Chondrocyte (in vitro differentiated cells): ENCODE measurements at regions not wholly inside any gene's neighbourhood (a gene's known extent, or its start where the extent isn't known, plus 50 kb on each side); places are given as distances from the start of the nearest gene placed in this dataset.

Experiments
- DNase-seq: peaks from one replicate; pipeline ENCODE4 v3.0.0; 2021; ENCODE audit warnings: mixed read lengths, low spot score
- H3K27ac Mint-ChIP-seq: one replicate; pipeline ENCODE4 v1.8.0; 2021; ENCODE audit warnings: mild to moderate bottlenecking, moderate library complexity, mixed read lengths; ENCODE audit not compliant: unreplicated experiment
- H3K27me3 Mint-ChIP-seq: 2 replicates; pipeline ENCODE4 v1.8.0; 2021; ENCODE audit warnings: low read depth, mixed read lengths
- H3K36me3 Mint-ChIP-seq: 2 replicates; pipeline ENCODE4 v1.8.0; 2021; ENCODE audit warnings: low read depth, mixed read lengths
- H3K4me1 Mint-ChIP-seq: 2 replicates; pipeline ENCODE4 v1.8.0; 2021; ENCODE audit warnings: low read depth, mild to moderate bottlenecking, mixed read lengths
- H3K4me3 Mint-ChIP-seq: one replicate; pipeline ENCODE4 v1.8.0; 2021; ENCODE audit warnings: mild to moderate bottlenecking, moderate library complexity, mixed read lengths; ENCODE audit not compliant: unreplicated experiment
- H3K9me3 Mint-ChIP-seq: 2 replicates; pipeline ENCODE4 v1.8.0; 2021; ENCODE audit warnings: low read depth, mixed read lengths
- CTCF ChIP-seq: fragments of 200-600 bp; sonication (generic); IDR thresholded peaks from 2 replicates; pipeline ENCODE4 v1.5.0; 2021; ENCODE audit warnings: antibody characterized with exemption, mild to moderate bottlenecking, moderate library complexity

GRCh38 chrX:26631385-26631784 lies 415.4 kb downstream of the MAGEB5 start:
- Mint-ChIP-seq H3K4me1 (no peaks in the 10 kb centered on the region), H3K27ac (no peak overlapping the region), H3K9me3 (peaks cover 10% of the 10 kb centered on the region), H3K27me3 (no peaks in the 10 kb centered on the region), H3K36me3 (no peaks in the 10 kb centered on the region), H3K4me3 (no peak overlapping the region)
- no peak for DNase-seq
- TF ChIP-seq CTCF: no peak

GRCh38 chrX:26613956-26614355 lies 398.0 kb downstream of the MAGEB5 start:
- H3K4me1 Mint-ChIP-seq: no peaks in the 10 kb centered on the region
- TF ChIP-seq CTCF: no peak
- DNase-seq: no peak
- no peak overlapping the region for H3K27ac Mint-ChIP-seq
- peaks cover 8% of the 10 kb centered on the region for H3K9me3 Mint-ChIP-seq
- H3K4me3 Mint-ChIP-seq: no peak overlapping the region
- no peaks in the 10 kb centered on the region for H3K27me3 Mint-ChIP-seq
- H3K36me3 Mint-ChIP-seq: no peaks in the 10 kb centered on the region

- Mint-ChIP-seq H3K27me3 (peaks cover 2% of the 10 kb centered on the region), H3K4me1 (no peaks in the 10 kb centered on the region), H3K9me3 (no peaks in the 10 kb centered on the region), H3K27ac (no peak overlapping the region), H3K36me3 (no peaks in the 10 kb centered on the region), H3K4me3 (no peak overlapping the region)
- no peak for DNase-seq
- TF ChIP-seq CTCF: no peak
Observed at GRCh38 chrX:26606971-26607370, 391.0 kb downstream of the MAGEB5 start.

GRCh38 chrX:26597981-26598380 lies 382.0 kb downstream of the MAGEB5 start:
- Mint-ChIP-seq H3K9me3 (peaks cover 8% of the 10 kb centered on the region), H3K4me1 (no peaks in the 10 kb centered on the region), H3K27ac (no peak overlapping the region), H3K27me3 (no peaks in the 10 kb centered on the region), H3K36me3 (no peaks in the 10 kb centered on the region), H3K4me3 (no peak overlapping the region)
- no peak for DNase-seq
- no peak for TF ChIP-seq CTCF

- Mint-ChIP-seq H3K9me3 (peaks cover 8% of the 10 kb centered on the region), H3K36me3 (no peaks in the 10 kb centered on the region)
Observed at GRCh38 chrX:26590849-26591248, 374.9 kb downstream of the MAGEB5 start.

More at GRCh38 chrX:26590849-26591248, 374.9 kb downstream of the MAGEB5 start:
- no peaks in the 10 kb centered on the region for H3K27me3 Mint-ChIP-seq
- no peaks in the 10 kb centered on the region for H3K4me1 Mint-ChIP-seq
- no peak overlapping the region for H3K4me3 Mint-ChIP-seq
- H3K27ac Mint-ChIP-seq: no peak overlapping the region
- DNase-seq: no peak
- no peak for TF ChIP-seq CTCF
